Right cardiac atrium (tissue), 5 donors: ENCODE measurements at regions not wholly inside any gene's neighbourhood (a gene's known extent, or its start where the extent isn't known, plus 50 kb on each side); places are given as distances from the start of the nearest gene placed in this dataset.
"Not testable (repeated sequence)": the region's sequence is repeated elsewhere in the genome, so short reads cannot be mapped to it uniquely, and the experiment has no call there.

Source experiments
- ATAC-seq, 2 donors: fragments of 200-7000 bp; cut with Tn5 transposase; one replicate each; pipeline versions ENCODE4 v1.8.0 to v1.9.1; 2020; ENCODE audit warnings: moderate library complexity in 2 of 2, mild to moderate bottlenecking in 1 of 2
- DNase-seq, 3 donors: peaks; one replicate each; pipeline ENCODE4 v3.0.0-alpha.2; 2020
- H3K27ac ChIP-seq: one replicate; pipeline ENCODE4 v1.5.1; 2013; ENCODE audit warnings: mild to moderate bottlenecking, low read length, control low read depth, moderate library complexity
- H3K27me3 ChIP-seq: one replicate; pipeline ENCODE4 v1.6.1; 2013; ENCODE audit not compliant: control insufficient read depth, insufficient read depth
- H3K4me1 ChIP-seq: one replicate; pipeline ENCODE4 v1.6.1; 2013; ENCODE audit warnings: low read length; ENCODE audit not compliant: control insufficient read depth, insufficient read depth
- H3K4me3 ChIP-seq: one replicate; pipeline ENCODE4 v1.5.1; 2013; ENCODE audit warnings: low read length, control low read depth
- H3K9me3 ChIP-seq: one replicate; pipeline ENCODE4 v1.6.1; 2013; ENCODE audit warnings: low read length; ENCODE audit not compliant: control insufficient read depth
- WGBS: extraction: QIAGEN DNeasy Blood & Tissue Kit; methylation state at CpG from one replicate; pipeline ENCODE4 v1.1.7; 2013; 5-methylcytosine and 5-hydroxymethylcytosine counted together
- intact Hi-C, 4 donors: fragments of 100-400 bp; cut with DNase I; formaldehyde crosslinking; loops; one replicate each; pipeline versions ENCODE4 v1.11.0 to v1.14.0; 2022 to 2023
- donor health status: healthy with polysubstance abuse.
- donor health status: DM: no; HTN: yes; CAD: no.
- donor health status: DM: no; HTN: no; CAD: no.
- donor health status: DM: no; HTN: yes; CAD: no; lungs with severe emphysema.
- donor health status: DM: yes; HTN: yes; CAD: no.

DNA sequence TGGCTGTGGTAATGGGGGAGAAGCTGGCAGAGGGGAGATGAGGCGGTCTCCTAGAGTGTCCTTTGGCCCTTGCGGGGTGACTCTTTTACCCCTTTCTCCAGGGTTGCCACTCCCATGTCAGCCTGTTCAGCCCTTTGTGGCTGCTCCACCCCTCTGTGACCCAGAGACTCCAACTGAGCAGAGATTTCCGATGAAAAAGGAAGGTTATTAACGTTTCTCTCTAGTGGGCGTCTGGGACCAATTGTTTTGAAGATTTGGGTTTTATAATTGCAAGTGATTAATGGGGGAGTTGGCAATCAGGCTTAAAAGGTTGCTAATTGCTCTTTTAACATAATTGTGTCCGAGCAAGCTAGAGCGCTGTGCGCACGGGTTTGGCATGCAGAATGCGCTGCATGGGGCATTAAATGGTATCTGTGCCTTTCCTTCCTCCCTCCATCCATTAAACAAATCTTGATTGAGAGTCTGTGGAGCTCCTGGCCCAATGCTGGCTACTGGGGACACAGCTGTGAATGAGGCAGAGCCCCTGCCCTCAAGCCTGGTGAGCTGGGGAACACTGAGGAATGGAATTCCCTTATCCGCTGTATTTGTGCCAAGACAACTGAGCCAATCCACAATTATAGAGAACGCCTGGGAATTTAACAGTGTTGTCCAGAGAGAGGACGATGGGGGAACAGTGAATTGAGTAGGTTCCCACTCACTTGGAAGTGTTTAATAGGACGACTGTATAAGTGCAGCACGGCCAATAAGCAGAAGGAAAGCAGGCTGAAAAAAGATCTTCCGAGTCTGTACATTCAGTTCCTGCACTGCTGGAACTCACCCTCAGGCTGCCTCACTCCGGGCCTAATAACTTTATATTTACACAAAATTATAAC lies 295.9 kb downstream of the MIAT start:
- DNase-seq (peak in 1 of 3 donors; percentile 34), ATAC-seq (peak in 1 of 2 donors; percentile 40)
- Histone ChIP-seq H3K27me3 (no peaks in the 10 kb centered on the region), H3K9me3 (no peaks in the 10 kb centered on the region), H3K4me1 (peaks cover 3% of the 10 kb centered on the region), H3K4me3 (no peak overlapping the region), H3K27ac (no peak overlapping the region)
- 30% methylated on average over 17 of the region's 17 CpGs for WGBS
- intact Hi-C loops, result no loop called here

GRCh38 chr22:26956371-26956770 lies 299.0 kb downstream of the MIAT start:
- ATAC-seq (no peak), DNase-seq (no peak)
- intact Hi-C loops, result no loop called here
- Histone ChIP-seq H3K27me3 (no peaks in the 10 kb centered on the region), H3K4me1 (peaks cover 3% of the 10 kb centered on the region), H3K27ac (no peak overlapping the region), H3K9me3 (no peaks in the 10 kb centered on the region), H3K4me3 (no peak overlapping the region)
- WGBS, result 42% methylated on average over 4 of the region's 4 CpGs

DNA sequence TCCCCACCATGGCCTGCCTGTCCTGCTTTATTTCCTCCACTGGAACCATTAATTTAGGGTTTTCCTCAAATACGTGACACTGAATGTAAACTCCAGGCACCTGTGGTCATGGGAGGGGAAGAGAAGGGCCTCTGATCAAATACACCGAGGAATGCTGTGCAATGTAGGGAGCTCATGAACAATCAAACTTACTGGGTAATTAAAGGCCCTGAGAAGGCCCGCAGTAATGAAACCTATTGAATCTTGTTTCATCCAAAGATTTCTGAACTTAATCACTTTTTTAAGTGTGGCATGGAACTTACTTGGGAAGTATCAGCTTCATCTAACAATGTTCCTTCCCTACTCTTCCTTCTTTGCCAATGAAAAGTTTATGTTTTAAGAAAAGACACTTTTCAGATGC lies 299.8 kb downstream of the MIAT start:
- 91% methylated on average over 3 of the region's 3 CpGs for WGBS
- no peak for DNase-seq
- no peaks in the 10 kb centered on the region for H3K27me3 ChIP-seq

DNA sequence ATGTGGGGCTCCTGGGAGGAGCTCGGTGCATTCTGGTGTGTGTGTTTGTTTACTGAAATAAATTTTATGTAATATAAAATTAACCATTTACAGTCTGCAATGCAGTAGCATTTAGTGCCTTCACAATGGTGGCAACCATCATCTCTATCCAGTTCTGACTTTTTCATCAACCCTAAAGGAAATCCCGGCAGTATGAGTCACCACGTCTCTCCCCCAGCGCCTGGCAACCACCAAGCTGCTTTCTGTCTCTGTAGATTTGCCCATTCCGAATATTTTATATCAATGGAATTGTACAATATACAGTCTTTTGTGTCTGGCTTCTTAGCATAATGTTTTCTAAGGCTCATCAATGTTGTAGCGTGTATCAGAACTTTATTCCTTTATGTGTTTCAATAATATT lies 300.5 kb downstream of the MIAT start:
- Histone ChIP-seq H3K27ac (no peak overlapping the region), H3K9me3 (no peaks in the 10 kb centered on the region), H3K4me1 (peaks cover 3% of the 10 kb centered on the region), H3K4me3 (no peak overlapping the region), H3K27me3 (no peaks in the 10 kb centered on the region)
- DNase-seq (no peak), ATAC-seq (no peak)
- 86% methylated on average over 6 of the region's 6 CpGs for WGBS
- intact Hi-C loops, result no loop called here

More for the DNA sequence above, 299.8 kb downstream of the MIAT start:
- intact Hi-C loops, result no loop called here
- no peak for ATAC-seq
- H3K27ac ChIP-seq, result no peak overlapping the region
- no peak overlapping the region for H3K4me3 ChIP-seq
- H3K4me1 ChIP-seq, result peaks cover 3% of the 10 kb centered on the region
- H3K9me3 ChIP-seq, result no peaks in the 10 kb centered on the region

DNA sequence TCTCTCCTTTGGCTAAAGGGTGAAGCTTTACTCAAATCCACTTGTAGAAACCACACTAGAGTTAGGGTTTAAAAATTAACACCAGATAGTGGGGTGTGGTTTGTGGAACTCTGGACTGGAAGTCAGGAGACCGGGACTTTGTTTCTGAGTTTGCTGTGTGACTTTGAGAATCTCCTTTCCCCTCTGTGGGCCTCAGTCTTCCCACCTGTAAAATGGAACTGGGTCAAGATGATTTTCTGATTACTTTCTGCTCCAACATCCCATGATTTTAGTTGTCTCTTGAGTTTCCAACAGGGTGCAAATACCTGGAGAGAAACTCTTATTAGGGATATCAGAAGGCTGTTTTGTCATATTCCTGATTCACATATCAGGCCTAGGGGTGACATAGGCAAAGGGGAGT lies 301.0 kb downstream of the MIAT start:
- WGBS, result 96% methylated on average over 1 of the region's 1 CpG
- intact Hi-C loops, result no loop called here
- H3K27ac ChIP-seq, result no peak overlapping the region
- no peaks in the 10 kb centered on the region for H3K9me3 ChIP-seq
- ATAC-seq (no peak), DNase-seq (no peak)
- peaks cover under 1% of the 10 kb centered on the region for H3K4me1 ChIP-seq
- H3K27me3 ChIP-seq, result no peaks in the 10 kb centered on the region
- no peak overlapping the region for H3K4me3 ChIP-seq

GRCh38 chr22:26964642-26965041 lies 307.3 kb downstream of the MIAT start:
- Histone ChIP-seq H3K9me3 (no peaks in the 10 kb centered on the region), H3K27ac (no peak overlapping the region), H3K4me1 (no peaks in the 10 kb centered on the region), H3K4me3 (no peak overlapping the region), H3K27me3 (no peaks in the 10 kb centered on the region)
- ATAC-seq (no peak), DNase-seq (no peak)
- 89% methylated on average over 1 of the region's 1 CpG for WGBS
- intact Hi-C loops, result no loop called here

DNA sequence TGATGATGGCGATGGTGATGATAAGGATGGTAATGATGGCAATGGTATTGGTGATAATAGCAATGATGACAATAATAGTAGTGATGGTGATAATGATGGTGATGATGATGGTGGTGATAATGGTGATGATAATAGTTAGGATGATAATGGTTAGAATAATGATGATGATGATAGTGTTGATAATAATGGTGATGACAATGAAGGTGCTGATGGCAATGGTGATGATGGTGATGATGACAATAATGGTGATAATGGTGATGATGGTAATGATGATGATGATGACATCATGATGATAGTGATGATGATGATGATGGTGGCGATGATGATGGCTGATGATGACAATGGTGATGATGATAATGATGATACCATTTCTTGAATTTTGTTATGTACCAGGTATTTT lies 309.9 kb downstream of the MIAT start:
- H3K9me3 ChIP-seq, result no peaks in the 10 kb centered on the region
- intact Hi-C loops, result no loop called here
- H3K4me1 ChIP-seq, result no peaks in the 10 kb centered on the region
- DNase-seq, result no peak
- H3K27me3 ChIP-seq, result no peaks in the 10 kb centered on the region
- H3K27ac ChIP-seq, result no peak overlapping the region
- WGBS, result 96% methylated on average over 2 of the region's 2 CpGs
- no peak overlapping the region for H3K4me3 ChIP-seq
- no peak for ATAC-seq

DNA sequence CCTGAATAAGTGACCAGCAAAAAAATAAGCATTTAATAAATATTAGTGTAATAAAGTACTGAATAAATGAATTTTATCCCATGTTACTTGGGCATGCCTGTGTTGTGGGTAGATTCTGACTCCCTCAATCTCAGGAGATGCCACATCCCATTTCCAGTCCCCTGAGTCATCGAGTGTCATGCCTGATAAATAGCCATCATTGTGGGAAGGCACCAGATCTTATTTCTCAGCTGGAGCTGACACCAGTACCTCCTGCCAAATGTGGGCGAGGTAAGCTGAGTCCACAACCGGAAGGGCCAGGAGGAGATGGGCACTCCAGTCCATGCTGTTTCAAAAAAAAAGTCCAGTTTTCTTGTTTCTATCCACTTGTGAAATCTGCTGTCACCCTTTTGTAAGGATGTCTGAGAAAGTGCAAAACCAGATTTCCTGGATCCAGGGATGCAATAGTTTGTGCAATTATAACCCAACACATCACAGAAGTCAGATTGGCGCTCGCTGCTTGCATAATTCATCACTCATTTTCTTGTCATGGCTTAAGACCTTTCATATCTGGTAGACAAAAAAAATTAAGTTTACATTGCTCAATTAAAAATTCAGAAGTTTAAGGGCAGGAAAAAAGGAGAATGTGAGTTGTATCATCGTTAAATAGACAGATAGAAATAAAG lies 311.6 kb downstream of the MIAT start:
- no peak overlapping the region for H3K27ac ChIP-seq
- no peaks in the 10 kb centered on the region for H3K27me3 ChIP-seq
- no peak overlapping the region for H3K4me3 ChIP-seq
- H3K4me1 ChIP-seq, result no peaks in the 10 kb centered on the region
- DNase-seq, result no peak
- 71% methylated on average over 6 of the region's 6 CpGs for WGBS
- intact Hi-C loops, result no loop called here
- no peak for ATAC-seq
- no peaks in the 10 kb centered on the region for H3K9me3 ChIP-seq

- H3K27me3 ChIP-seq, result no peaks in the 10 kb centered on the region
- ATAC-seq (no peak), DNase-seq (no peak)
- no peak overlapping the region for H3K27ac ChIP-seq
- H3K4me3 ChIP-seq, result no peak overlapping the region
- 35% methylated on average over 5 of the region's 5 CpGs for WGBS
- H3K9me3 ChIP-seq, result no peaks in the 10 kb centered on the region
- intact Hi-C loops, result no loop called here
- H3K4me1 ChIP-seq, result no peaks in the 10 kb centered on the region
Measured at GRCh38 chr22:26970809-26971394, 313.5 kb downstream of the MIAT start.

DNA sequence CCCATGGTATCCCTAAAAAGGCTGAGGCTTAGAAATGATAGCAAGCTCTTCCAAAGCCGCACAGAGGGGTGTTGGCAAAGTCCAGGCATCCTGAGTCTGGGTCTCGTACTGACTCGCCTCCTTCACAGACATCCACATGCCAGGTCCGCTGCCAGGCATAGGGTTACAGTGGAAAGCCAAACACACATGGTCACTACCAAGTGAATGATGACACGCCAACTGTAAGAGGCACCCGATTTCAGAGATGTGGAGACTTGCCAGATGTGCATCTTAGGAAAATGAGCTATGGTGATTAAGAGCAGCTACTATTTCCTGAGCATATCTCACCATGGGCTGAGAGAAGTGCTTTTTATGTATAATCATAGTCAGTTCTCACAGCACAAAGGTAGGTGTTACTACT lies 314.9 kb downstream of the MIAT start:
- no peaks in the 10 kb centered on the region for H3K9me3 ChIP-seq
- no peaks in the 10 kb centered on the region for H3K27me3 ChIP-seq
- 82% methylated on average over 6 of the region's 6 CpGs for WGBS
- no peak overlapping the region for H3K27ac ChIP-seq
- H3K4me3 ChIP-seq, result no peak overlapping the region
- no peak for DNase-seq
- no peak for ATAC-seq
- intact Hi-C loops, result no loop called here
- H3K4me1 ChIP-seq, result no peaks in the 10 kb centered on the region

DNA sequence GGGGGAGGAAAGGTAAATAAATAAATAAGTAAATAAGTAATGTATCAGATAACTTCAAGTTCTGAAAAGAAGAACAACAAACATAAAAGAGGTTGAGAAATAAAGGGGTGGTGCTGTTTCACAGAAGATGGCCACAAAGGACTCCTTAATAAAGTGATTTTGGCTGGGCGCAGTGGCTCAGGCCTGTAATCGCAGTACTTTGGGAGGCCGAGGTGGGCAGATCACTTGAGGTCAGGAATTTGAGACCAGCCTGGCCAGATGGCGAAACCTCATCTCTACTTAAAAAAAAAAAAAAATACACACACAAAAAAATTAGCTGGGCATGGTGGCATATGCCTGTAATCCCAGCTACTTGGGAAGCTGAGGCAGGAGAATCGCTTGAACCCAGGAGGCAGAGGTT lies 315.5 kb downstream of the MIAT start:
- H3K4me1 ChIP-seq, H3K9me3 ChIP-seq, DNase-seq, H3K27me3 ChIP-seq, H3K27ac ChIP-seq, intact Hi-C loops, H3K4me3 ChIP-seq, ATAC-seq: not testable (repeated sequence)
- WGBS, result 90% methylated on average over 5 of the region's 5 CpGs
